IMR-90 (cell line): ENCODE measurements at regions not wholly inside any gene's neighbourhood (a gene's known extent, or its start where the extent isn't known, plus 50 kb on each side); places are given as distances from the start of the nearest gene placed in this dataset.

Source experiments
- CTCF ChIP-seq: conservative IDR thresholded peaks from 2 replicates; pipeline ENCODE4 v1.5.1; 2012; ENCODE audit warnings: mild to moderate bottlenecking, low read depth, low read length, improper control_type of control experiment
- MAZ ChIP-seq: IDR thresholded peaks from 2 replicates; pipeline ENCODE4 v1.6.1; 2012; ENCODE audit warnings: low read depth, mild to moderate bottlenecking, low read length, improper control_type of control experiment, moderate library complexity, borderline replicate concordance
- SMC3 ChIP-seq: fragments of 150-350 bp; IDR thresholded peaks from 2 replicates; pipeline ENCODE4 v1.6.1; 2016; ENCODE audit warnings: low read depth, mild to moderate bottlenecking, antibody characterized with exemption, low read length, moderate library complexity

GRCh38 chr9:34898846-34899245 lies 59.2 kb upstream of the PHF24 start:
- TF ChIP-seq CTCF (no peak), SMC3 (no peak), MAZ (no peak)
